Erythroblast (primary cell): ENCODE measurements at regions not wholly inside any gene's neighbourhood (a gene's known extent, or its start where the extent isn't known, plus 50 kb on each side); places are given as distances from the start of the nearest gene placed in this dataset.
"Not testable (repeated sequence)": the region's sequence is repeated elsewhere in the genome, so short reads cannot be mapped to it uniquely, and the experiment has no call there.

Experiments used
- DNase-seq, 2 experiments: peaks; one replicate each; lab custom pipeline; 2025; lab: John Stamatoyannopoulos, UW
- GATA1 ChIP-seq: IDR thresholded peaks from 2 replicates; pipeline ENCODE4 v1.6.1; 2011; ENCODE audit warnings: low read depth, mild to moderate bottlenecking, control low read depth, low read length, moderate library complexity
- POLR2A ChIP-seq: IDR thresholded peaks from 2 replicates; pipeline ENCODE4 v1.6.1; 2011; ENCODE audit warnings: mild to moderate bottlenecking, low read length

DNA sequence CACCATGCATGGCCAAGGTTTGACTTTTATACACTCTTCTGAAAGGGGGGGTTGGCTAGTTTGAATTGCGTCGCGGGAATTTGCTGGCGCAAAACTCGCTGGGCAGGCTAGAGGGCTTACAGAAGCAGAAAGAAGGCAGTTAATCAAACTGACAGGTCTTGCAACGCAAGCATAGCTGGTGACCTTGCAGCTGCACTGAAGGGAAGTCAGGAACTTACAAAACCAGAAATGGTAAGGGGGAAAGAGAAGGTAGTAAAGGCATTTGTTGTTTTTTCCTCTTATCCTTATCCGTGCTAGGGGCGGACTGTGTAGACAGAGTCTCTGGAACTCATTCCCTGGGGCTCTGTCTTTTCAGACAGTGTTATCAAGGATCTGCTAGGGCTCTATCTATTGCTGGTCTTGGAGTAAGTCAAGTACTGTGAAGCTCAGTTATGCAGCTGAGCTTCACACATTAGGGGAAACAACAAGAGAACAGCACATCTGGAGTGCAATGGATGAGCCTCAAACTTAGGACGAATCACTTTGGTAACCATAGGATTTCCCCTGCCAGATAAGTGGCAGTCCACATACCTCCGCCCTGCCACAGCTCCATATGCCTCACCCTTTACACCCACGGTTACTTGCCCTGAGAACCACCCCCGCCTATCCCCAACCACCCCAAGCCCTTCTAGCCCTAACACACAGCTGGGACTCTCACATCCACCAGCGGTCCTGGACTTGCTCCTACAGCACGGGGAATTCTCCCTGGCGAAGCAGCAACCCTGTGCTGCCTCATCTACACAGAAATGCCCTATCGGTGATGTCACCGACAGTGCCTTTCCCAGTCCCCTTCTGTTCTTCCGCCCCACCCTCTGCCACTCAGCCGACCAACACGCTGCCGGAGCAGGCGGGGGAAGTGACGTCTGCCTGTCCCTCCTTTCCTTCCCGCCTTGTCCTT lies 251.4 kb downstream of the FAM72C start:
- TF ChIP-seq POLR2A: peak; percentile 53
- no peak for TF ChIP-seq GATA1
- peak in 1 of 2 experiments; percentile 5 for DNase-seq

DNA sequence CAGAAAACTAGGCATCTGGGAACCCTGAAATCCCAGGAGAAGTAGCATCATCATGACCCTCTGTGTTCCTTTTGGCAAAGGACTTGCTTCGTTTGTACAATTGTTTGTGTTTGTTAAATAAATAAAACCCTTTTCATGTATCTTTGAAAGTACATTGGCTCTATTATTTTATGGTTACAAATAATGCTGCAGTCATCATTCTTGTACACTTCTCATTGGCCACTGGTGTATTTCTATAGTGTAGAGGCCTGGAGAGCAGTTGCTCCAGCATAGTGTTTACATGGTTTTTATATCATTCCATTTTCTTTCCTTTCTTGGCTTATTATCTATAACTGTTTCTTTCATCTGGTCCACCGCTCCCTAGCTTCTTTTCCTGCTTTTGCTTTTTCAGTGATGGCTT lies 253.3 kb downstream of the FAM72C start:
- DNase-seq: no peak
- TF ChIP-seq GATA1 (no peak), POLR2A (no peak)

DNA sequence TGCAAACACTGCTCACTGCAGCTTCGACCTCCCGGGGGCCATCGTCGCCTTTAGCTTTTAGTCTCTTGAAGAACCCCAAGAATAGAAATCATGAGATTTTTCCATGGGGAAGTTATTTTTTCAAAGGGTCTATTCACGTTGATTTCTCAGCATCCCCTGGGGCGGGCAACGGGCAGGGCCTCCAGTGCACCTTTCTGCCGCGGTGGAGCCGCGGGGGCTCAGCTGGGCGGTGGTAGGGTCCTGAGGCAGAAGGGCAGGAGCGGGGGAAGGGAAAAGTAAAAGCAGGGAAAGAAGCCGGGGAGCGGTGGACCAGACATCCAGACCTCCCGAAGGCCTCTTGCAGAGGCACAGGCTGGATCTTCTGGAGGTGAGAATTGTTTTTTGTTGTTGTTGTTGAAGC lies 253.8 kb downstream of the FAM72C start:
- no peak for DNase-seq

DNA sequence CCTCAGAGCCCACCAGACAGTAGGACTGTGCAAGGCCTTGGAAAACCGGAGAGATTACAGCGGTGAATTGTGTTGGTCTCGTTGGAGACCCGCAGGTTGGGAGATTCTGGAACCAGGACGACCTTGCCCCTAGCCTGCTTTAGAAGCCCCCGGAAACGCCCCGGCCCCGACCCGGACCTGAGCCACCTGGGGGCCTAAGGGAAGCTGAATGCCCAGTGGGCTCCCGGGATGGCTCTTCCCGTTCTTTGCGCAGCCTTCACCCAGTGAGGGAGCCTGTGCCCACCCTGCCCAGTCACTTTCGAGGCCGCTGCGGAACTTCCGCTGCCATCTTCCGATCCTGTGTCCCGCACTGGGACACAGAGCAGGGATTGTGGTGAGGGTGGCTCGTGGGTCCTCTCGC lies 254.4 kb downstream of the FAM72C start:
- no peak for DNase-seq
- no peak for TF ChIP-seq GATA1
- TF ChIP-seq POLR2A: no peak

More for the DNA sequence above, 253.8 kb downstream of the FAM72C start:
- TF ChIP-seq POLR2A (no peak), GATA1 (no peak)

DNA sequence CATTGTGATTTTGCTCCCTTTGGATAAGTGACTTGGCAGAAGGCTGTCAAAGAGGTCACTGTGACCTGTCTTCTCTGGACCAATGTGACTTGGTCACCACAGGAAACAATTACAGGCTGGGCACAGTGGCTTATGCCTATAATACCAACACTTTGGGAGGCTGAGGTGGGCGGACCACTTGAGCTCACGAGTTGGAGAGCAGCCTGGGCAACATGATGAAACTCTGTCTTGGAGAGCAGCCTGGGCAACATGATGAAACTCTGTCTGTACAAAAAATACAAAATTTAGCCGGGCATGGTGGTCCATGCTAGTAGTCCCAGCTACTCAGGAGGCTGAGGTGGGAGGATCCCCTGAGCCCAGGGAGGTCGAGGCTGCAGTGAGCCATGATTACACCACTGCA lies 256.9 kb downstream of the FAM72C start:
- not testable (repeated sequence) for DNase-seq

DNA sequence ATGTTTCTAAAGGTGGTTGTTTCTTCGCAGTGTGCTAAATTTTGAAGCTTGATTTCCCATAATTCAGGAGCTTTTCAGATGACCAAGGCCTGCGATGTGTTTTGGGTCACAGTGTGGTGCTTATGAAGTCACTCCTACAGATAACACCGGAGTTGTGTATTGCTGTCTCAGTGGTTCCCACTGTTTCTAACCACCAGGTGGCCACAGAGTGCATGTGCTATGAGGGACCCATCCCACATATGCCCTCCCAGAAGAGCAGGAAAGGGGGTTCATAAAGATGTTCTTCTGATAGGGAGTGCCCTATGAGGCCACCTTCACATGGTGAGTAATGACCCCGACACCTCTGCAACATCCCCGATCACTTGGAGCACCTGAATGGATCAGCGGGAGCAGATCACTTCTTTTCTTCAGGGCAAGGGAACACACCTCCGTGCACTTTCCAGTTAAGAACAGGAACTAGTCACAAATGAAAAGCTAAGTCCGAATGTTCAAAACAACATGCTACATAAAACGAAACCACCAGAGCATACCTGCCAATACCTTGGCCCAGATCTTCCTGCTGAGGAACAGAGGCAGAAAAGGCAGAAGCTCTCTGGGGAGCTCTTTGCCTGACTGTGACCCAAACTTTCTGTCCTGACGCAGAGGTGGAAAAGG lies 262.1 kb downstream of the FAM72C start:
- peak in 1 of 2 experiments; percentile 7 for DNase-seq

DNA sequence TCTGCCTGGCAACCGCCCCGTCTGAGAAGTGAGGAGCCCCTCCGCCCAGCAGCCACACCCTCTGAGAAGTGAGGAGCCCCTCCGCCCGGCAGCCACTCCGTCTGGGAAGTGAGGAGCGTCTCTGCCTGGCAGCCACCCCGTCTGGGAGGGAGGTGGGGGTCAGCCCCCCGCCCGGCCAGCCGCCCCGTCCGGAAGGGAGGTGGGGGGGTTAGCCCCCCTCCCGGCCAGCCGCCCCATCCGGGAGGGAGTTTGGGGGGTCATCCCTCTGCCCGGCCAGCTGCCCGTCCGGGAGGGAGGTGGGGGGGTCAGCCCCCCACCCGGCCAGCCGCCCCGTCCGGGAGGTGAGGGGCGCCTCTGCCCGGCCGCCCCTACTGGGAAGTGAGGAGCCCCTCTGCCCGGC lies 269.0 kb downstream of the FAM72C start:
- DNase-seq: not testable (repeated sequence)

DNA sequence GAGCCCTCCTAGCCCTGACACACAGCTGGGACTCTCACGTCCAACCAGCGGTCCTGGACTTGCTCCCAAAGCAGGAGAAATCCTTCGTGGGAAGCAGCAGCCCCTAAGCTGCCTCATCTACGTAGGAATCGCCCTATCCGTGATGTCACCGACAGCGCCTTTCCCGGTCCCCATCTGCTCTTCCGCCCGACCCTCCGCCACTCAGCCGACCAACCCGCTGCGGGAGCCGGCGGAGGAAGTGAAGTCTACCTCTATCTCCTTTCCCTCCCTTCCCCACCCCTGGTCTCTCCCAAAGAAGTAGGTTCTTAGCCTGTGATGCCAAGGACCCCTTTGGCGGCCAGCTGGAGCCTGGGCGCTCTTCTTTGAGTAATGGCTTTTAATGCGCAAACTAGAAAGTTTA lies 272.1 kb downstream of the FAM72C start:
- no peak for TF ChIP-seq GATA1
- TF ChIP-seq POLR2A: no peak
- DNase-seq: no peak

DNA sequence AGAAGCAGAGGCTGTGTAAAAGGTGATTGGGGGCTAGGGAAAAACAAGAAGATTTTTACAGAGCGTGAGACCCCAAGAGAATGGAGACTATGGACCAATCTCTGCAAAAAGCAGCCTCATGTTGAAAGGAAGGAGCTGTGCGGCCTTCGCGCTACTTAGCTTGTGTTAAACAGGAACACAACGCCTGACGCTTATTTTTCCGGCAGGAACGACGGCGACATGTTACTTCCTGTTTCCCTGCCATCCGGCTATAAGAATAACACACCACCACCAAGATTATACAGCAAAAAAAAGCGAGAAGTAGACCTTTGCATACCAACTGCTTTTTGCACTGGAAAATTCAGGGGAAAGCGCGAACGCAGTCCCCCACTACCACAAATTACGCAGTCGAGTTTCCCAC lies 272.7 kb downstream of the FAM72C start:
- no peak for TF ChIP-seq GATA1
- TF ChIP-seq POLR2A: no peak
- DNase-seq: no peak

DNA sequence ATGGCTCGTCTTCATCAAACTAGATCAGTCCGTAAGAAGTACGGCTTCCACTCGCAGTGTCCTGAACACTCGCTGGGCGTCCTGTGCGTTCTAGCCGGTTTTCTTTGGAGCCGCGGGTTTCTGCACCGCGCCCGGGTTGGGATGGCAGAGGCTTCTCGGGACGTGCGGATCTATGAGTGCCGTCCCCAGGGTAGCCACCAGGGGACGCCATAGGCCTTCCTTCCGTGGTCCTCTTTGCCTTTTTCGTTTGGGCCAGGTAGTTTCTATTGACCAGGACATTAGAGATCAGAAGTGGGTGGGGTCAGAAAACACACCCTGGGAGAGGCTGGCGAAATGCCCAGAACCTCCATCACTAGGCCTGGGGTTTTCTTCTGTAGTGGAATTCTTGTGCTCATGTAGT lies 273.8 kb downstream of the FAM72C start:
- TF ChIP-seq GATA1 (no peak), POLR2A (no peak)
- DNase-seq: peak; percentile 39 to 65

DNA sequence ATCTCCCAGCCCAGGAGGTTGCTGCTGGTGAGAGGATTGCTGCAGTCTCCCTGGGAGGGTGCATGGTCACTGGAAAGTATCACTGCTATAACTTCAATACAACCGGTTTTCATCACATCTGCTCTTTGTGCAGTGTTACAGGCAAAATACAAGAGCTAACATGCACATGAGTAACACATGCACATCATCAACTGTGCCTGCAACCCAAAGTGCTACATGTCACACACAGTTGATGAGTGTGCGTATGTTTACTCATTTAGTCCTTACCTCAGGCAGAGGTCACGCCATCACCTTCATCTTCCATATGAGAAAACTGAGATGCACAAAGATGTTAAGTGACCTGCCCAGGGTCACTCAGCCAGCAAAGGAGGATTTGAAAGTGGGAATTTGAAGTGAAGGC lies 277.7 kb downstream of the FAM72C start:
- no peak for DNase-seq
- TF ChIP-seq POLR2A (no peak), GATA1 (no peak)

DNA sequence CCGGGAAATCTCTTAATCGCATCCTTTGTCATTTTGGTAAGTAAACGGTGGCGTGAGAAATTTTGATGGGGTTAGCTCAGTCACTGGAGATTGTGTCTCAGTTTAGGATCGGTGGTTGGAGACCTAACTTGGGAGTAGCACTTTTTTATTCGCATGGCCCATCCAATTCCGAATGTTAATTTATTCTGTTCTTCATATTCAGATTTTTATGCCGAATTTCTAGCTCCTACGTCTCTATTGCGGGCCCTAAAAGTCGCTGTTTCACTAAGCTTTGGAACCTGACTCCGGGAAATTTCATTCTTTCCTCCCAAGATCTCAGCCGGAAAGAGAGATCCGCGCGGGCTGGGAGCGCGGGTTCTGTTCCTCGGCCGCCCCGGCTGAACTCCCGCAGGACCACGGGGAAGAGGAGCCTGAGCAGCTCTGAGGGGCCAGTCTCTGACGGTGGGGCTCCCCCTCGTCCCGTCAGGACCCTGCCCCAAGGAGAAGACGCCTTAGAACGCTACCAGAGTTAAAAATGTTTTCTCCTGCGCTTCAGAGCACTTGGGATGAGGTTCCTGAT lies 279.7 kb downstream of the FAM72C start:
- no peak for DNase-seq
- no peak for TF ChIP-seq POLR2A
- no peak for TF ChIP-seq GATA1

DNA sequence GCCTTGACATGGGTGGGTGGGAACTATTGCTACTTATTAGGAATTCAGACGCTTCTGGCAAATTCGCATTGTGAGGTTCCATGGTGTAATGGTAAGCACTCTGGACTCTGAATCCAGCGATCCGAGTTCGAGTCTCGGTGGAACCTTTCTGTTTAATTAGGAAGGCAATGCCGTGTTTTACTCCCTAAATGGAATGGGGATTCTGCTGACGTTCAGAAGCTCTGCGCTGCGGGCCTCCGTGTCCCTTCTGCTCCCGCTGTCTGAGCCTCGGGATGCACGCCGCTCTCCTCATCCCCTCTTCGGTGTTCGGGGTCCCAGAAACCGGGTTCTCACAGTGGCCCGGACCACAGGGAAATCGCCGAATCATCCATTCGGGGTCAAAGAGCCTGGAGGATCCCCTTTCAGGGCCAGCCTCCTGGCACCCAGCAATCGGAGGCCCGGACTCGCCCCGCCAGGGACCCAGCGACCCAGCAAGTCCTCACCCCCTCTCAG lies 280.3 kb downstream of the FAM72C start:
- DNase-seq: peak in 1 of 2 experiments; percentile 7
- TF ChIP-seq GATA1 (no peak), POLR2A (no peak)

DNA sequence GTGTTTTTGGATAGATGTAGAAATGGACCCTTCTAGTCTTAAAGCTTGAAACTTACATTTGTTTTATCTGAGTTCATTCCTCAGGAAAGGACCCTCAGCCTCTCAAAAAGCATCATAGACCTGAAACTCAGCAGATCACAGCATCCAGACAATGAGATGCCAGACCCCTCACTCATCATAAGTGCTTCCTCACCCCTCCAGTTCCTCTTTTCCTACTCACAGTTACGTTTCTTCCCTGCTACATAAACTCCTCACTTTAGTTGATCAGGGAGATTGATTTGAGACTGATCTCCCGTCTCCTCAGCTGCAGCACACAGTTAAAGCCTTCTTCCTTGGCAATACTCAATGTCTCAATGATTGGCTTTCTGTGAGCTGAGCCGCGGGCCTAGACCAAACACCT lies 282.0 kb downstream of the FAM72C start:
- no peak for DNase-seq
- TF ChIP-seq POLR2A (no peak), GATA1 (no peak)
